ENCODE measurements at regions not wholly inside any gene's neighbourhood (a gene's known extent, or its start where the extent isn't known, plus 50 kb on each side); places are given as distances from the start of the nearest gene placed in this dataset.

- Histone ChIP-seq H3K27ac (ENCODE audit: insufficient read depth in 1 of 2, low read depth in 1 of 2, low read length in 2 of 2, poor library complexity in 1 of 2, severe bottlenecking in 2 of 2) (no peak overlapping the region), H3K9me3 (ENCODE audit: control extremely low read depth in 1 of 5, control insufficient read depth in 4 of 5, insufficient read depth in 2 of 5, low read depth in 1 of 5, low read length in 4 of 5) (no peaks in the 10 kb centered on the region), H3K4me3 (ENCODE audit: control insufficient read depth in 1 of 7, extremely low read depth in 1 of 7, insufficient read depth in 4 of 7, low read depth in 2 of 7, low read length in 6 of 7) (no peak overlapping the region), H3K27me3 (replicated peaks in 2 of 5; ENCODE audit: control insufficient read depth in 4 of 5, insufficient read depth in 5 of 5, low read length in 4 of 5) (peaks cover 0 to 4% (median 0%) of the 10 kb centered on the region in 5 experiments), H3K4me1 (ENCODE audit: control extremely low read depth in 1 of 4, control insufficient read depth in 4 of 4, insufficient read depth in 4 of 4, low read length in 3 of 4) (no peaks in the 10 kb centered on the region), H3K36me3 (ENCODE audit: control insufficient read depth in 4 of 4, insufficient read depth in 4 of 4, low read length in 3 of 4) (no peaks in the 10 kb centered on the region)
- WGBS (ENCODE audit: insufficient coverage) = no CpG with 5 or more reads among the region's 3 CpGs
- no peak for DNase-seq
- CTCF ChIA-PET = no interaction called here
- POLR2A ChIA-PET = no interaction called here
Measured at GRCh38 chr1:218525451-218526197, 180.5 kb downstream of the TGFB2 start.

- no CpG with 5 or more reads among the region's 1 CpG for WGBS (ENCODE audit: insufficient coverage)
- CTCF ChIA-PET = no interaction called here
- peaks cover 0 to 4% (median 0%) of the 10 kb centered on the region in 5 experiments for H3K27me3 ChIP-seq (replicated peaks in 2 of 5; ENCODE audit: control insufficient read depth in 4 of 5, insufficient read depth in 5 of 5, low read length in 4 of 5)
- POLR2A ChIA-PET = no interaction called here
- no peaks in the 10 kb centered on the region for H3K4me1 ChIP-seq (ENCODE audit: control extremely low read depth in 1 of 4, control insufficient read depth in 4 of 4, insufficient read depth in 4 of 4, low read length in 3 of 4)
- no peak for DNase-seq
- H3K36me3 ChIP-seq (ENCODE audit: control insufficient read depth in 4 of 4, insufficient read depth in 4 of 4, low read length in 3 of 4) = no peaks in the 10 kb centered on the region
- H3K9me3 ChIP-seq (ENCODE audit: control extremely low read depth in 1 of 5, control insufficient read depth in 4 of 5, insufficient read depth in 2 of 5, low read depth in 1 of 5, low read length in 4 of 5) = no peaks in the 10 kb centered on the region
- no peak overlapping the region for H3K4me3 ChIP-seq (ENCODE audit: control insufficient read depth in 1 of 7, extremely low read depth in 1 of 7, insufficient read depth in 4 of 7, low read depth in 2 of 7, low read length in 6 of 7)
- H3K27ac ChIP-seq (ENCODE audit: insufficient read depth in 1 of 2, low read depth in 1 of 2, low read length in 2 of 2, poor library complexity in 1 of 2, severe bottlenecking in 2 of 2) = no peak overlapping the region
Measured at GRCh38 chr1:218526198-218526580, 181.1 kb downstream of the TGFB2 start.

GRCh38 chr1:218527737-218528136, 182.6 kb downstream of the TGFB2 start:
- CTCF ChIA-PET = no interaction called here
- Histone ChIP-seq H3K36me3 (ENCODE audit: control insufficient read depth in 4 of 4, insufficient read depth in 4 of 4, low read length in 3 of 4) (no peaks in the 10 kb centered on the region), H3K9me3 (ENCODE audit: control extremely low read depth in 1 of 5, control insufficient read depth in 4 of 5, insufficient read depth in 2 of 5, low read depth in 1 of 5, low read length in 4 of 5) (no peaks in the 10 kb centered on the region), H3K4me1 (ENCODE audit: control extremely low read depth in 1 of 4, control insufficient read depth in 4 of 4, insufficient read depth in 4 of 4, low read length in 3 of 4) (no peaks in the 10 kb centered on the region), H3K4me3 (ENCODE audit: control insufficient read depth in 1 of 7, extremely low read depth in 1 of 7, insufficient read depth in 4 of 7, low read depth in 2 of 7, low read length in 6 of 7) (no peak overlapping the region), H3K27me3 (replicated peaks in 2 of 5; ENCODE audit: control insufficient read depth in 4 of 5, insufficient read depth in 5 of 5, low read length in 4 of 5) (peaks cover 0 to 4% (median 0%) of the 10 kb centered on the region in 5 experiments), H3K27ac (ENCODE audit: insufficient read depth in 1 of 2, low read depth in 1 of 2, low read length in 2 of 2, poor library complexity in 1 of 2, severe bottlenecking in 2 of 2) (no peak overlapping the region)
- POLR2A ChIA-PET = no interaction called here
- DNase-seq = no peak
- WGBS (ENCODE audit: insufficient coverage) = 100% methylated on average over 3 of the region's 3 CpGs

GRCh38 chr1:218529646-218530300, 184.6 kb downstream of the TGFB2 start:
- no peaks in the 10 kb centered on the region for H3K4me1 ChIP-seq (ENCODE audit: control extremely low read depth in 1 of 4, control insufficient read depth in 4 of 4, insufficient read depth in 4 of 4, low read length in 3 of 4)
- DNase-seq = no peak
- CTCF ChIA-PET = interaction anchor here (0.9 to 3.0 kb wide), 3 partner anchors 9 to 20 kb away, joined by 3 to 13 read pairs (median 7); no protein-coding TSS in a partner anchor
- H3K9me3 ChIP-seq (ENCODE audit: control extremely low read depth in 1 of 5, control insufficient read depth in 4 of 5, insufficient read depth in 2 of 5, low read depth in 1 of 5, low read length in 4 of 5) = no peaks in the 10 kb centered on the region
- H3K27ac ChIP-seq (ENCODE audit: insufficient read depth in 1 of 2, low read depth in 1 of 2, low read length in 2 of 2, poor library complexity in 1 of 2, severe bottlenecking in 2 of 2) = no peak overlapping the region
- WGBS (ENCODE audit: insufficient coverage) = 74% methylated on average over 2 of the region's 6 CpGs
- no peak overlapping the region for H3K4me3 ChIP-seq (ENCODE audit: control insufficient read depth in 1 of 7, extremely low read depth in 1 of 7, insufficient read depth in 4 of 7, low read depth in 2 of 7, low read length in 6 of 7)
- peaks cover 0 to 4% (median 0%) of the 10 kb centered on the region in 5 experiments for H3K27me3 ChIP-seq (replicated peaks in 2 of 5; ENCODE audit: control insufficient read depth in 4 of 5, insufficient read depth in 5 of 5, low read length in 4 of 5)
- H3K36me3 ChIP-seq (ENCODE audit: control insufficient read depth in 4 of 4, insufficient read depth in 4 of 4, low read length in 3 of 4) = no peaks in the 10 kb centered on the region
- POLR2A ChIA-PET = no interaction called here

- Histone ChIP-seq H3K27ac (ENCODE audit: insufficient read depth in 1 of 2, low read depth in 1 of 2, low read length in 2 of 2, poor library complexity in 1 of 2, severe bottlenecking in 2 of 2) (no peak overlapping the region), H3K27me3 (replicated peaks in 2 of 5; ENCODE audit: control insufficient read depth in 4 of 5, insufficient read depth in 5 of 5, low read length in 4 of 5) (peaks cover 0 to 2% (median 0%) of the 10 kb centered on the region in 5 experiments), H3K9me3 (ENCODE audit: control extremely low read depth in 1 of 5, control insufficient read depth in 4 of 5, insufficient read depth in 2 of 5, low read depth in 1 of 5, low read length in 4 of 5) (no peaks in the 10 kb centered on the region), H3K4me1 (ENCODE audit: control extremely low read depth in 1 of 4, control insufficient read depth in 4 of 4, insufficient read depth in 4 of 4, low read length in 3 of 4) (no peaks in the 10 kb centered on the region), H3K4me3 (ENCODE audit: control insufficient read depth in 1 of 7, extremely low read depth in 1 of 7, insufficient read depth in 4 of 7, low read depth in 2 of 7, low read length in 6 of 7) (no peak overlapping the region), H3K36me3 (ENCODE audit: control insufficient read depth in 4 of 4, insufficient read depth in 4 of 4, low read length in 3 of 4) (no peaks in the 10 kb centered on the region)
- CTCF ChIA-PET = interaction anchor here (2.1 to 3.0 kb wide), 2 partner anchors 11 to 16 kb away, joined by 7 to 13 read pairs; no protein-coding TSS in a partner anchor
- POLR2A ChIA-PET = no interaction called here
- no peak for DNase-seq
- WGBS (ENCODE audit: insufficient coverage) = no CpG with 5 or more reads among the region's 5 CpGs
Measured at GRCh38 chr1:218531936-218532335, 186.8 kb downstream of the TGFB2 start.

GRCh38 chr1:218536296-218536986, 191.3 kb downstream of the TGFB2 start:
- POLR2A ChIA-PET = no interaction called here
- H3K27ac ChIP-seq (ENCODE audit: insufficient read depth in 1 of 2, low read depth in 1 of 2, low read length in 2 of 2, poor library complexity in 1 of 2, severe bottlenecking in 2 of 2) = no peak overlapping the region

More at GRCh38 chr1:218536296-218536986, 191.3 kb downstream of the TGFB2 start:
- CTCF ChIA-PET = no interaction called here
- 100% methylated on average over 1 of the region's 2 CpGs for WGBS (ENCODE audit: insufficient coverage)
- Histone ChIP-seq H3K36me3 (ENCODE audit: control insufficient read depth in 4 of 4, insufficient read depth in 4 of 4, low read length in 3 of 4) (no peaks in the 10 kb centered on the region), H3K9me3 (ENCODE audit: control extremely low read depth in 1 of 5, control insufficient read depth in 4 of 5, insufficient read depth in 2 of 5, low read depth in 1 of 5, low read length in 4 of 5) (no peaks in the 10 kb centered on the region), H3K4me3 (ENCODE audit: control insufficient read depth in 1 of 7, extremely low read depth in 1 of 7, insufficient read depth in 4 of 7, low read depth in 2 of 7, low read length in 6 of 7) (no peak overlapping the region), H3K4me1 (ENCODE audit: control extremely low read depth in 1 of 4, control insufficient read depth in 4 of 4, insufficient read depth in 4 of 4, low read length in 3 of 4) (no peaks in the 10 kb centered on the region), H3K27me3 (replicated peaks in 2 of 5; ENCODE audit: control insufficient read depth in 4 of 5, insufficient read depth in 5 of 5, low read length in 4 of 5) (no peaks in the 10 kb centered on the region)
- DNase-seq = no peak
